ENCODE measurements at regions not wholly inside any gene's neighbourhood (a gene's known extent, or its start where the extent isn't known, plus 50 kb on each side); places are given as distances from the start of the nearest gene placed in this dataset.

DNA sequence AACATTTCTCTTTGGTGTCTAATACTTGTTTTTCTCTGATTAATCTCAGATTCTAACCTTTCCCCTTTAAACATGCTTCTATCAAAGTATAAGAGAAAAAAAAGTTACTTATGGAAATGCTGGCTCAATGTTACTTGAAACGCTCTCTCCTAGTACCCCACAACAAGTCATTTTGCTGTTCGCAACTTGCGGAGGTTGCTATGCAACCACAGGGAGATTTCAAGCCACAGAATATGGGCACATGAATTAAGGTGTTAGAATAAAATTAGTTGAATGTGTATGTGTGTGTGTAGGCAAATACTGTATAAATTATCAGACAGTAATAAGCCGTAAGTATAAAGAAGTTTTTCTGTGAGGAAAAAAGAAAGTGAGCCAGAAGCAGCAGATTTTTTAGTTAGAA, 80.6 kb downstream of the CCDC59 start (continued):
- TF ChIP-seq CDX4 (CRISPR knock-in tag; IDR thresholded peaks at IDR 0.05; ENCODE audit: borderline replicate concordance) (no peak), GABPB1 (CRISPR knock-in tag; IDR thresholded peaks at IDR 0.05) (no peak), SP1 (CRISPR knock-in tag; conservative IDR thresholded peaks at IDR 0.05) (no peak), SMAD4 (CRISPR knock-in tag; IDR thresholded peaks at IDR 0.05) (no peak), MYBL2 (CRISPR knock-in tag; IDR thresholded peaks at IDR 0.05) (no peak), MLX (CRISPR knock-in tag; IDR thresholded peaks at IDR 0.05) (no peak), NR2C2 (CRISPR knock-in tag; IDR thresholded peaks at IDR 0.05) (no peak), ATF6 (CRISPR knock-in tag; IDR thresholded peaks at IDR 0.05) (no peak), JAZF1 (CRISPR knock-in tag; IDR thresholded peaks at IDR 0.05) (no peak), NFE2L1 (CRISPR knock-in tag; IDR thresholded peaks at IDR 0.05) (no peak), JUN (CRISPR knock-in tag; IDR thresholded peaks at IDR 0.05) (no peak), ZNF232 (CRISPR knock-in tag; IDR thresholded peaks at IDR 0.05) (no peak)
- TF ChIP-seq, protein P1, sequence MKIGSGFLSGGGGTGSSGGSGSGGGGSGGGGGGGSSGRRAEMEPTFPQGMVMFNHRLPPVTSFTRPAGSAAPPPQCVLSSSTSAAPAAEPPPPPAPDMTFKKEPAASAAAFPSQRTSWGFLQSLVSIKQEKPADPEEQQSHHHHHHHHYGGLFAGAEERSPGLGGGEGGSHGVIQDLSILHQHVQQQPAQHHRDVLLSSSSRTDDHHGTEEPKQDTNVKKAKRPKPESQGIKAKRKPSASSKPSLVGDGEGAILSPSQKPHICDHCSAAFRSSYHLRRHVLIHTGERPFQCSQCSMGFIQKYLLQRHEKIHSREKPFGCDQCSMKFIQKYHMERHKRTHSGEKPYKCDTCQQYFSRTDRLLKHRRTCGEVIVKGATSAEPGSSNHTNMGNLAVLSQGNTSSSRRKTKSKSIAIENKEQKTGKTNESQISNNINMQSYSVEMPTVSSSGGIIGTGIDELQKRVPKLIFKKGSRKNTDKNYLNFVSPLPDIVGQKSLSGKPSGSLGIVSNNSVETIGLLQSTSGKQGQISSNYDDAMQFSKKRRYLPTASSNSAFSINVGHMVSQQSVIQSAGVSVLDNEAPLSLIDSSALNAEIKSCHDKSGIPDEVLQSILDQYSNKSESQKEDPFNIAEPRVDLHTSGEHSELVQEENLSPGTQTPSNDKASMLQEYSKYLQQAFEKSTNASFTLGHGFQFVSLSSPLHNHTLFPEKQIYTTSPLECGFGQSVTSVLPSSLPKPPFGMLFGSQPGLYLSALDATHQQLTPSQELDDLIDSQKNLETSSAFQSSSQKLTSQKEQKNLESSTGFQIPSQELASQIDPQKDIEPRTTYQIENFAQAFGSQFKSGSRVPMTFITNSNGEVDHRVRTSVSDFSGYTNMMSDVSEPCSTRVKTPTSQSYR (CRISPR knock-in tag; IDR thresholded peaks at IDR 0.05): no peak

- no peaks in the 10 kb centered on the region for H3K27me3 Mint-ChIP-seq (ENCODE audit: low read depth)
- H3K36me3 Mint-ChIP-seq: no peaks in the 10 kb centered on the region
- no peak overlapping the region for H3K4me3 Mint-ChIP-seq
- DNase-seq (ENCODE audit: low spot score) (no peak), ATAC-seq (no peak)
- ChIA-PET POLR2A (no interaction called here), CTCF (no interaction called here)
- peaks cover 6% of the 10 kb centered on the region for H3K9me3 Mint-ChIP-seq
- H3K4me1 Mint-ChIP-seq: no peaks in the 10 kb centered on the region
- TF ChIP-seq SOX15 (CRISPR knock-in tag; IDR thresholded peaks at IDR 0.05) (no peak), SP1 (CRISPR knock-in tag; conservative IDR thresholded peaks at IDR 0.05) (no peak), CTCF (IDR thresholded peaks at IDR 0.05) (no peak), ERG (CRISPR knock-in tag; IDR thresholded peaks at IDR 0.05) (no peak), PRRX2 (CRISPR knock-in tag; IDR thresholded peaks at IDR 0.05) (no peak), FOXK1 (CRISPR knock-in tag; IDR thresholded peaks at IDR 0.05) (no peak), CREM (CRISPR knock-in tag; IDR thresholded peaks at IDR 0.05) (no peak), MYBL2 (CRISPR knock-in tag; IDR thresholded peaks at IDR 0.05) (no peak), ZNF121 (CRISPR knock-in tag; IDR thresholded peaks at IDR 0.05) (no peak), NR1H2 (CRISPR knock-in tag; IDR thresholded peaks at IDR 0.05) (no peak), ZNF138 (CRISPR knock-in tag; conservative IDR thresholded peaks at IDR 0.05) (no peak), RORB (CRISPR knock-in tag; IDR thresholded peaks at IDR 0.05) (no peak), GRHL2 (CRISPR knock-in tag; IDR thresholded peaks at IDR 0.05; ENCODE audit: insufficient replicate concordance, severe bottlenecking) (no peak), ZNF423 (CRISPR knock-in tag; IDR thresholded peaks at IDR 0.05) (no peak), GTF2I (CRISPR knock-in tag; conservative IDR thresholded peaks at IDR 0.05) (no peak)
- TF ChIP-seq, protein P2, sequence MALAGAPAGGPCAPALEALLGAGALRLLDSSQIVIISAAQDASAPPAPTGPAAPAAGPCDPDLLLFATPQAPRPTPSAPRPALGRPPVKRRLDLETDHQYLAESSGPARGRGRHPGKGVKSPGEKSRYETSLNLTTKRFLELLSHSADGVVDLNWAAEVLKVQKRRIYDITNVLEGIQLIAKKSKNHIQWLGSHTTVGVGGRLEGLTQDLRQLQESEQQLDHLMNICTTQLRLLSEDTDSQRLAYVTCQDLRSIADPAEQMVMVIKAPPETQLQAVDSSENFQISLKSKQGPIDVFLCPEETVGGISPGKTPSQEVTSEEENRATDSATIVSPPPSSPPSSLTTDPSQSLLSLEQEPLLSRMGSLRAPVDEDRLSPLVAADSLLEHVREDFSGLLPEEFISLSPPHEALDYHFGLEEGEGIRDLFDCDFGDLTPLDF (CRISPR knock-in tag; IDR thresholded peaks at IDR 0.05): no peak
- TF ChIP-seq, protein P3, sequence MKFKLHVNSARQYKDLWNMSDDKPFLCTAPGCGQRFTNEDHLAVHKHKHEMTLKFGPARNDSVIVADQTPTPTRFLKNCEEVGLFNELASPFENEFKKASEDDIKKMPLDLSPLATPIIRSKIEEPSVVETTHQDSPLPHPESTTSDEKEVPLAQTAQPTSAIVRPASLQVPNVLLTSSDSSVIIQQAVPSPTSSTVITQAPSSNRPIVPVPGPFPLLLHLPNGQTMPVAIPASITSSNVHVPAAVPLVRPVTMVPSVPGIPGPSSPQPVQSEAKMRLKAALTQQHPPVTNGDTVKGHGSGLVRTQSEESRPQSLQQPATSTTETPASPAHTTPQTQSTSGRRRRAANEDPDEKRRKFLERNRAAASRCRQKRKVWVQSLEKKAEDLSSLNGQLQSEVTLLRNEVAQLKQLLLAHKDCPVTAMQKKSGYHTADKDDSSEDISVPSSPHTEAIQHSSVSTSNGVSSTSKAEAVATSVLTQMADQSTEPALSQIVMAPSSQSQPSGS (CRISPR knock-in tag; IDR thresholded peaks at IDR 0.05; ENCODE audit: borderline replicate concordance, low read depth): no peak
- H3K27ac Mint-ChIP-seq: no peak overlapping the region
Measured at GRCh38 chr12:82242729-82243128, 115.5 kb downstream of the CCDC59 start.
